ENCODE measurements at regions not wholly inside any gene's neighbourhood (a gene's known extent, or its start where the extent isn't known, plus 50 kb on each side); places are given as distances from the start of the nearest gene placed in this dataset.

DNA sequence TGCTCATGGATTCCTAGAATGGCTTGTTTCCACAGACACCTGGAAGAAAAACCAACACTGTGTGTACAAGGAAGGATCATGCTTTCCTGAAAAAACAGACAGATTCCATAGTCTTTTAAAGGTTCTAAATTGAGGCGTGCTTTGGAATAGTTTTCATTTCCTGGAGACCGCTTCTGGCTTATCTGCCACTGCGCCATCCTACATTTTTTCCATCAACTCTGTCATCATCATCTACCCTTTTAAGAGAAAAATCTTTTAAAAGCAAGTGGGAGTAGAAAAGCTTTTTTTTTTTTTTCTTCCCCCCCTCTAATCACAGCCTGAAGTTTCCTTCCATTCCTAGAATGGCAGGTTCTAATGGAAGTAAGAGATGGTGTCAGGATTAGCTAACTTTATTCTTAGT lies 379.4 kb upstream of the C2CD4B start:
- peak overlapping the region; percentile 81; the same call in 1 of the 2 replicates for H3K27ac ChIP-seq
- TF ChIP-seq, protein P1, sequence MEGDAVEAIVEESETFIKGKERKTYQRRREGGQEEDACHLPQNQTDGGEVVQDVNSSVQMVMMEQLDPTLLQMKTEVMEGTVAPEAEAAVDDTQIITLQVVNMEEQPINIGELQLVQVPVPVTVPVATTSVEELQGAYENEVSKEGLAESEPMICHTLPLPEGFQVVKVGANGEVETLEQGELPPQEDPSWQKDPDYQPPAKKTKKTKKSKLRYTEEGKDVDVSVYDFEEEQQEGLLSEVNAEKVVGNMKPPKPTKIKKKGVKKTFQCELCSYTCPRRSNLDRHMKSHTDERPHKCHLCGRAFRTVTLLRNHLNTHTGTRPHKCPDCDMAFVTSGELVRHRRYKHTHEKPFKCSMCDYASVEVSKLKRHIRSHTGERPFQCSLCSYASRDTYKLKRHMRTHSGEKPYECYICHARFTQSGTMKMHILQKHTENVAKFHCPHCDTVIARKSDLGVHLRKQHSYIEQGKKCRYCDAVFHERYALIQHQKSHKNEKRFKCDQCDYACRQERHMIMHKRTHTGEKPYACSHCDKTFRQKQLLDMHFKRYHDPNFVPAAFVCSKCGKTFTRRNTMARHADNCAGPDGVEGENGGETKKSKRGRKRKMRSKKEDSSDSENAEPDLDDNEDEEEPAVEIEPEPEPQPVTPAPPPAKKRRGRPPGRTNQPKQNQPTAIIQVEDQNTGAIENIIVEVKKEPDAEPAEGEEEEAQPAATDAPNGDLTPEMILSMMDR (conservative IDR thresholded peaks at IDR 0.05), result no peak
- no peak for TF ChIP-seq ZFX (IDR thresholded peaks at IDR 0.05)

DNA sequence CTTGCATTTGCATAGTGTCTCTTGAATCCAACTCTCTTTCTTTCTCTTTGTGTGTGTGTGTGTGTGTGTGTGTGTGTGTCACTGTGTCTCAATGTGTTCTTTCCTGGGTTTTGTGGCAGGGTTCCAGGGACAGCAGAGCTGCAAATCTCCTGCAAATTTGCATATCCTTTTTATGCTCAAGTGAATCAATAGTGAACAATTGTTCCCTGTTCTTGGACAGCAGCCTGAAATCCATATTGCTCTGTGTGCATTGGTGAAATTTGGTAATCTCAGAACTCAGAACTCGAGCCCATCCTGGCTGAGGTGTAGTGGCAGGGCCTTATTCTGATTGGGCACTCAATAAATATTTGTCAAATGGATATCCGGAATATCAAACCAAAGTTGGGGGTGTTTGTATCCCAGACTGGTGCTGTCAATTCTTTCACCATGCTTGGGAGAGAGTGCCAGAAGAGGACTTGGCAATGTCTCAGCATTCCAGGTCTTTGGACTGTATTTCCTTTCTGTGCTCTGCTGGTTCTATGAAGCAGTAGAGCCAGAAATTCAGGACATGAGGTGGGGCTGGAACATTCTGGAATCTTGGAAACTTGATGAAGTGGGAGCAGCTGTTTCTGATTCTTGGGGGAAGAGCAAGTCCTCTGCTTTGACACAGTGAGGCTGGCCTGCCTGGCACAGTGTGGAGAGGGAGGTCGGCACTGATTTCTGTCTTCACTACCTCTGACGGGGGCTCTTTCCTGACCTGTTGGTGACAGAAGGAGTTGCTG lies 380.6 kb upstream of the C2CD4B start:
- TF ChIP-seq ZFX (IDR thresholded peaks at IDR 0.05), result no peak
- TF ChIP-seq, protein P1 (conservative IDR thresholded peaks at IDR 0.05), result no peak
- H3K27ac ChIP-seq, result peak overlapping the region; percentile 81

DNA sequence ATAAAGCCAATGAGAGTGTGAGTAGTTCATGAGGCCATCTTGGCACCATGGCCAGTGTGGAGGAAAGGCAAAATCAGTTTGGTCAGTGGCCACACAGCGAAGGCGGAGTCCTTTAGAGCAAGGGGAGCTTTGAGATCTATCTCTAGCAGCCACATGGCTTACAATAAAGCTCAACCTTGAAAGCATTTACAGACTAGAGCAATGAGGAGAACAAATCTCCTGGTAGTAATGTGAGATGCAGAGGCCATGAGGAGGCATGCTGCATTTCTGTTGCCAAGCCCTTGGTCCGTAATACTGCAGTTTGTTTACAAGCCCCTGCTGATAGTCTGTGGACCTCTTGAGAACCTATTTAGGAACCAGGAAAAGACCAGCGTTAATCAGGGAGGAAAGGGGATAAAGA lies 381.5 kb upstream of the C2CD4B start:
- H3K27ac ChIP-seq, result peak overlapping the region; percentile 81; the same call in 1 of the 2 replicates
- TF ChIP-seq ZFX (IDR thresholded peaks at IDR 0.05), result no peak
- TF ChIP-seq, protein P1 (conservative IDR thresholded peaks at IDR 0.05), result no peak

DNA sequence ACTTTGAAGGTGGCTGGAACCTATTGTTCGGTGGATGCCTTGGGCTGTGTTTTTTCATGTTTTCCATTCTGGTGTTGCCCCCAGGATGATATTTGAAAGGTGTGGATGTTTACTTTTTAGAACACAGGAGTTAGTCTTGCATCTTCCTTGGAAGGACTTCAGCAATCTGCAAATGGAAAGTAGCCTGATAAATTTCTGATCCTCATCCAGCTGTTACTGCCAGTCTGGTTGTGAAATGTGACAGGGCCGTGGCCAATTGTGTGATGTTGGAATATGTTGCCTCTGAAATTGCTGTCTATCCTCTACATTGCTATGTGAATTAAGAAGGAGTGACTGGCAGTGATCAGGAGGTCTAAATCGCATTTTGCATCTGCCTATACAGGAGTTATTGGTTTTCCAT lies 382.5 kb upstream of the C2CD4B start:
- TF ChIP-seq, protein P1 (conservative IDR thresholded peaks at IDR 0.05), result no peak
- no peak for TF ChIP-seq ZFX (IDR thresholded peaks at IDR 0.05)
- H3K27ac ChIP-seq, result no peak overlapping the region

DNA sequence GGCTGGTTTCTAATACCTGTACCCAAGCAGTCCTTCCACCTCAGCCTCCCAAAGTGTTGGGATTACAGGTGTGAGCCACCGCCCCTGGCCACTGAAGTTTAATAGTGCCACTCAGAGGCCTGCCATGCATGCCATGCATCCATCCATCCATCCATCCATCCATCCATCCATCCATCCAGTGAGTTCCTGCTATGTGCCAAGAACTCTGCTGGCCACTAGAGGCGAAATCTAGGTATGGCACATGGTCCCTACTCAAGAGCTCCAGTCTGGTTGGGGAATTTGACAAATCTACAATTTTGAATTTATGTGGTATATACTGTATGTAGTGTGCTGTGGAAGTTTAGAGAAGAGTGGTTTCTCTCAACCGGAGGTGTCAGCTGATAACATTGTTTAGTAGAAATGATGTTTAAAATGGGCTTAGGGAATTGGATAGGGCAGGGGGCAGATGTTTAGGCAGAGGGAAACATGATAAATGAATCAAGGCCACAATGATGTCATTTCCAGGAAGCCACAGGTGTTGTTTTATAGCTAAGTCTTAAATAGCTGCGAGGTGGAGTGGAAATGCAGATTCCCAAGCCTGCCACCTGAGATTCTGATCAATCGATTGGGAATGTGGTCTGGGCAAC lies 384.4 kb upstream of the C2CD4B start:
- no peak overlapping the region for H3K27ac ChIP-seq
- TF ChIP-seq, protein P1 (conservative IDR thresholded peaks at IDR 0.05), result peak; percentile 89
- no peak for TF ChIP-seq ZFX (IDR thresholded peaks at IDR 0.05)

DNA sequence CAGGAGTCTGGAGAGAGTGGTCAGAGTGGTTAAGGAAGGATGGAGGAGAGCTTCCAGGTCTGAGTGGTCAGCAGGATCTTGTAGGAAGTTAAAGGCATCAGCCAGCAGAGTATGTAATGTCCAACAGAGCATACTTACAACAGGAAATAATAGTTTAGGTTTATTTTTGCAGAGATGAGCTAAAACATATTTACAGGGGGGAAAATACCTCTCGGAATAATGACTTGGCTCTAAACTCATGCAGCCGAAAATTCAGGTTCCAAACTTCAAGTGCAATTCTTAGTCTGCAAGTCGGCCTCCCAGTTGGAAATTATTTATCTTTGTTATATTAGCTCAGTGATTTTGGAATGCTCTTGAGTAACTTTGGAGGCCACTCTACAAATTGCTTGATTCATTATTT lies 385.0 kb upstream of the C2CD4B start:
- no peak for TF ChIP-seq ZFX (IDR thresholded peaks at IDR 0.05)
- TF ChIP-seq, protein P1 (conservative IDR thresholded peaks at IDR 0.05), result no peak
- H3K27ac ChIP-seq, result no peak overlapping the region

DNA sequence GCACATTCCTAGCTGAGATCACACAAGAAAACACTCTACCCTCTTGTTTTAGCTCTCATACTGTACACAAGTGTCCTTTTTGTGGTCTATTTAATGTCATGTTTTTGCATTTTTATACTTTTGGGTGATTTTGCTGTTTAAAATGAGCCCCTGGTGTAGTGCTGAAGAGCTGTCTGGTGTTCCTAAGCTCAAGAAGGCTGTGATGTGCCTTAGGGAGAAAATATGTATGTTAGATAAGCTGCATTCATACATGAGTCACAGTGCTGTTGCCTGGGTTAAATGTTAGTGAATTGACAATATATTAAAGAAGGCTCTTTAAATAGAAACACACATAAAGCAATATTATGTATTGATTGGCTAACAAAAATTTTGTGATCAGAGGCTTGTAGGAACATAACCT lies 387.4 kb upstream of the C2CD4B start:
- H3K27ac ChIP-seq, result no peak overlapping the region
- TF ChIP-seq, protein P1 (conservative IDR thresholded peaks at IDR 0.05), result no peak
